GM21786 (cell line): ENCODE measurements at regions not wholly inside any gene's neighbourhood (a gene's known extent, or its start where the extent isn't known, plus 50 kb on each side); places are given as distances from the start of the nearest gene placed in this dataset.

Experiments used
- ATAC-seq: cut with Tn5 transposase; IDR thresholded peaks from one replicate; pipeline ENCODE4 v1.9.1; 2021; ENCODE audit not compliant: unreplicated experiment

DNA sequence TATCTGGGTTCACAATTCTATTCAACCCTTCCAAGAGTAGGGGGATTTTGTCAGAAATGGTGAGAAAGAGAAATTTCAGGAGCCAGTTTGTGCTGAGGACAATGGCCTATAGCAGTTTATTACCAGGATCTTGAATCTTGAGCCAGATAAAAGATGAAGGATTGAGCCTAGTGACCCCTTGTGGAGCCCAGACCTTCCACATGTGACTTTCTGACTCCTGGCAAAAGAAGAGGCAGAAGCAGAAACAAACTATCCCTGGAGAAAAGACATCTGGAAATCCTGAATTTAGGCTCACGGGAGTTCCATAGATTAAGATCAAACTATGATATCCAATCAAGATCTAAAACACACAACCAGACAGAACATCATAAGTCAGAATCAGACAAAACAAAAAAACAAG lies 60.9 kb upstream of the CHRM2 start:
- no peak for ATAC-seq

DNA sequence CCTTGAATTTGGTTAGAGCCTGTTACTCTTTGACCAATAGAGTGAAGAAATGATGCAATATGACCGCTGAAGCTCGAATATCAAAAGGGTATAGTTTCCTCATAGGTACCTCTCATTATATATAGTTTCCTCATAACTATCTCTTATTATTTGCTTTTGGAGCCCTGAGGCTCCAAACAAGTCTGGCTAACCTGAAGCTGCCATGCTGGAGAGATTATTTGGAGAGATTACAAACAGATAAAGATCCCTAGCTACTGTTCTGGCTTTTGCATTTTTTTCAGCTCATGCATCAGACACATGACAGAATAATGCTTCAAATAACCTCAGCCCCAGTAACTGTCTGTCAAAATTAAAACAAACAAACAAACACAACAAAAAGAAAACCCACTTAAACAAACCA lies 65.4 kb upstream of the CHRM2 start:
- ATAC-seq, result no peak

DNA sequence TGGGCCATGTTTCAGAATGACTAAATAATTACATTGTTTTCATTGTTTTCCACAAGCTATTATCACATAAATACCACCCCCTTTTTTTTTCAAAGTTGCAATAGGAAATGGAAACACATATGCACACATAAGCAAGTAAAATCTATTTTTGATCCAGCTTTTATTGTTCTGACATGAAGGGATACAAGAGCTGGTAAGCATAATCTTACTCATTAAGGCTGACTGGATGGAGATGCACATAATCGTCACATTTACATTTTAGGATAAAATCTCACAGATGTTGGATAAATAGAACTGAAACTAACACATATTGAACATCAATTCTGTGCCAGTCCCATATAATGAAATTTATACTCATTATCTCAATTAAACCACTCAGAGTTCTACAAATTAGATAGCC lies 84.5 kb upstream of the CHRM2 start:
- ATAC-seq, result no peak

DNA sequence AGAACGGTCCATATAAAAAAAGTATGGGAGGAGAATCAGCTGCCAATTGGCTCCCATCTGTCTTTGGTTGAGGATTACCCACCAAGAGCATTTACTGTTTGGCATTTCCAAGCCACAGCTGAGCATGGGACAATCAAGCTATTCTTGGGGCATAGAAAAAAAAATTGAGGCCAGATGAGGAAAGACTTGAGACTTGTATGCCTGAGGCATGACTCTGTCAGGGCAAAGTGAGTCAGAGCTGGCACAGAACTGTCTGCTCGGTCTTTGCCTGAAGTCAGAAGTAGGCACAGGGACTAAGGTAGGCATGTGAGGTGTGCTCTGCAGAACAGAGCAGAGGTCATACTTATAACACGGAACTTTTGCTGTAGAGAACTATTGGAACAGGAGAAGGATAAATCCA lies 126.5 kb upstream of the CHRM2 start:
- ATAC-seq, result no peak

DNA sequence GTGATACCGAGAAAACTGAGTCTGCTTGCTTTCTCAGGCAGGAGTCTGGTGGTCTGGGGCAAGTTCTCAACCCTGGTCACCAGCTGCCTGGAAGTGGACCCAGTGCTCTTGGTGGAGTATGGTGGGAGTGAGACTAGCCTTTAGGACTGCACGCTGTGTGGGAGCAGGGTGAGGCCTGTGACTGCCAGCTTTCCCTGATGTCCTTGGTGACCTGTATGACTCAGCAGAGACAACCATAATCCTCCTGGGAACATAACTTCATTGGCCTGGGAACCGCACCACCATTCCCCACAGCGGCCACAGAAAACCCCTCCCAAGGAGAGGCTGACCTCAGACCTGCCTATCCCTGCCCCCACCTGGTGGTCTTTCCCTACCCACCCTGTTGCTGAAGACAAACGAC lies 139.5 kb upstream of the CHRM2 start:
- no peak for ATAC-seq

DNA sequence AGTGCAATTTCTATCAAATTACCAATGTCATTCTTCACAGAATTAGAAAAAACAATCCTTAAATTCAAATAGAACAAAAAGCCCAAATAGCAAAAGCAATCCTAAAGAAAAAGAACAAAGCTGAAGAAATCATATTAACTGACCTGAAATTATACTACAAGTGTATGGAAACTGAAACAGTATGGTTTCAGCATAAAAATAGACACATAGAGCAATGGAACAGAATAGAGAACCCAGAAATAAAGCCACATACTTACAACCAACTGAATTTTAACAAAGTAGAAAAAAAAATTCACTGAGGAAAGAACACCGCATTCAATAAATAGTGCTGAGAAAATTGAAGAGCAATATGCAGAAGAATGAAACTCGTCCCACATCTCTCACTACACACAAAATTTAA lies 142.0 kb upstream of the CHRM2 start:
- no peak for ATAC-seq

DNA sequence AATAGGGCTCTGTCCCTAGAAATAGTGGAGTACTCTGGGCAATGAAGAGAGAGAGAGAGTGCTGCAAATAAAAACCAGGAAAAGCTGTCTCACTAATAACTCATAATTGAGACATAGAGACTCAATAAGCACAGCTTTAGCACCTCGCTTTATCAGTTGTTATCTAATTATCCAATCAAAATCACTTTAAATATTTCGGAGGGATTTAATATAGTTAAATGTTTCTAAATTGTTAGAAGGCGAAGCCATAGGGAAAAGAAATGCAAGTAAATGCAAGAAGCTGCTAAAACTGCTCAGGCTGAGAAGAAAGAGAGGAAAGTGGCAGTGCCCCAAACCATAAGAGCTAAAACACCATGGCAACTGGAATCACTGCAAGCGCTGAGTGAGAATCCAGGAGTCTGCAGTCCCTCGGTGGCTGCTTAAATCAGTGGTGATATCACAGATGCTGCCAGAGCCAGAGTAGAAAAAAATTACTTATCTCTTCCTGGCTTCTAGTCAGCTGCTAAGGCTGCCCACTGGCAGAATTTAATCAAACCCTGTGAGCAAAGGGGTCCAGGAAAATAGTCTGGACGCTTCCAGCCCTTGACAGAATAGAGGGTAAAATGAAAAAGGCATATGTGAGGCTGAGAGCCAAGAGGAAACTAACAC lies 150.4 kb upstream of the CHRM2 start:
- no peak for ATAC-seq

DNA sequence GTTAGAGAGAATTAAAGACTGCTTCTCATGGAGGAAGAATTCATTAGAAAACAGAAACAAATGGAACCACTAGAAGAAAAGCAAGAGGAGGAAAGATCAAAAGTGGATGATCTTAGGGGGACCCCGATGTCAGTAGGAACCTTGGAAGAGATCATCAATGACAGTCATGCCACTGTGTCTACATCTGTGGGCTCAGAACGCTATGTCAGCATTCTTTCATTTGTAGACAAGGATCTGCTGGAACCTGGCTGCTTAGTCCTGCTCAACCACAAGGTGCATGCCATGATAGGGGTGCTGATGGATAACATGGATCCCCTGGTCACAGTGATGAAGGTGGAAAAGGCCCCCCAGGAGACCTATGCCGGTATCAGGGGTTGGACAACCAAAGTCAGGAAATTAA lies 154.4 kb upstream of the CHRM2 start:
- ATAC-seq, result no peak

DNA sequence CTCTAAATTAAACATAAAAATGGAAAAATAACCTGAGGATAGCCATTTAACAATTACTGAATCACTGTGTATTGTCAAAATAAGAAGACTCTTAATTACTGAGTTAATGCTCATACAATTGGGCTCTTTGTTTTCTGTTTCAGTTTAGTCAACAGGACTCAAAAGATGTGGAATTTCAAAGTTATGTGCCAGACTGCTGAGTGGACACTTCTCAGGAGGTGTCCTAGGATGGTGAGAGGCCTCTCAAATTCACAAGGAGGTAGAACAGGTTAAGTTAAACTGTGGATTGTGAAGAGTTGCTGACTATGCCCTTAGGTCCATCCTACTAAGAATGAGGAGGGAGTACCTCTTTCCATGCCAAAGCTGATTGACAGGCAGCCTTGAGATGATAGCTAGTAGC lies 157.7 kb upstream of the CHRM2 start:
- no peak for ATAC-seq

DNA sequence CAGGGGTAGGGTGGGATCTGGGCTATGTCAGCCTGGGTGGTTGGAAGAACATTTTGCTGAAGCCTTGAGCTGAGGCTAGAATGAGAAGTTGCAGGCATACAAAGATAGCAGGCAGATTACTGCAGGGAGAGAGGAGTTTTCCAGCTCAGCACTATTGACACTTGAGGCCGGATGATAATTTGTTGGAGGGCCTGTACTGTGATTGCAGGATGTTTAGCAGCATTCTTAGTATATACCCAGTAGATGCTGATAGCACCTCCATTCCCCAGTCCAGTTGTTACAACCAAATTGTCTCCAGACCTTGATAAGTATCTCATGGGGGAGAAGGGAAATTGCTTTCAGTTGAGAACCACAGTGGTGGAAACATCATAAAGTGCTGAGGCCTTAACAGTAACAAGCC lies 158.6 kb upstream of the CHRM2 start:
- ATAC-seq, result no peak

DNA sequence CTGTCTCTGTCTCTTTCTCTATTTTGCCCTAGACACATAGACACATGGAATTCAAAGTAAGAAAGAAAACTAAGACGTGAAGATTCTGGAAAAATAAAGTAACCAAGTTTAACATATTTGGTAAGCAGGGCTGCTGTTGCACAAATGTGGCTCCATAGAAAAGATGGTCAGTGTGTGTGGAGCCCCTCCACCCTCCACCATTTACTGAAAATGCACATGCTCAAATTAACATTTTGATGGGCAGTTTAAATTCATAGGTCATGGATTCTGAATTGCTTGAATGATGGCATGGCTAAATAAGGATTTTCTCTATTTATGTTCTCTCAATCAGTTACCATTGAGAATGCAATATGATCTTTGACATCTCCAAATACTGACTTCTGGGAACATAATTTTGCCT lies 165.5 kb upstream of the CHRM2 start:
- no peak for ATAC-seq

DNA sequence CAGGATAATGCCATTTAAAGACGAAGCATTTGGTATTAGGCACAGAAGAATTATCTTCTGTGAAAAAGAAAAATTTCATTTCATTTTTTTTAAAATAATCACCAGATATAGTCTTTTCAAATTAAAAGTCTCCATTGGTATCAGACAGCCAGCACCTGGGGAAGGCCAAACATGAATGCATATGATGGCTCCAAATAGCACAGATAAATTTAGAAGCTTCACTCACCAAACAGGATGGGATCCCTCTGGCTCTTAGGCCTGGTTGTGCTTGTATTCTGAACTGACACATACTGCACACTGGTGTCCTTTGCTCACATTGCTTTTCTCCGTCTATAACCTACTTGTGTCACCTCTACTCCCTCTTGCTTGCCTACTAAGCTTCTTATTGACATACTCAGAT lies 169.5 kb upstream of the CHRM2 start:
- no peak for ATAC-seq

DNA sequence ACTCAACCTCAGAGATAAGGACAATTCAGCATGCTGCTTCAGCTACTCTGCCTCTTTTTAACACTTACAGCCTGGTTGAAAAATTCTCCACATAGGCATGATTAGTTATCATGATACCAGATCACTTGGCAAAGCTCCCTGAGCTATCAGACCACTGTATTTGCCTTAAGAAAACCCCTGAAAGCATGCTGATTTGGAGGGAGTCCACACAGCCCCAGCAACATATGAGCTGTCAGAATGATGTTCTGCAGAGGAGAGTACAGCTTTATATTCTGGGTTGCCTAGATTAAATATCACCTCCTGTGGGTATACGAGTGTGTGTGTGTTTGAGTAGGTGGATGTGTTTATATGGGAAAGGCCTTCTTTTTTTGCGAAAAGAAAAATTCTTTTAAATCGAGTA lies 170.2 kb upstream of the CHRM2 start:
- no peak for ATAC-seq

DNA sequence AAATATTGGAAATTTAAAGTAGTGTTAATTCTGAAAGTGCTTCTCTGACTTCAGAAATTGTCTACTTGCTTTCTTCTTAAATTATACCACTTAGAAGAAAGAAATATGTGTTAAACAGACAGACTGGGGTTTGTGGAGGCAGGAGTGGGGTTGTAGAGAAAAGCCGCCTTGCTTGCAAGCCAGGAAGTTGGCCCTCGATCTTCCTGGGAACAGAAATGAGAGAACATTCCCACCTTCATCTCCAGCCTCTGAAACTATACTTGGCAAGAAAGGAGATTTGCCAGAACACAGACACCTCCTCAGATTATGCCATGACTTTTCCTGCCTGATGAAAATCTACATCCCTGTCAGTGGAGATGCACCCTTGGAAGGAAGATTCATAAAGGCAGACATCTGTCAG lies 171.2 kb upstream of the CHRM2 start:
- no peak for ATAC-seq

DNA sequence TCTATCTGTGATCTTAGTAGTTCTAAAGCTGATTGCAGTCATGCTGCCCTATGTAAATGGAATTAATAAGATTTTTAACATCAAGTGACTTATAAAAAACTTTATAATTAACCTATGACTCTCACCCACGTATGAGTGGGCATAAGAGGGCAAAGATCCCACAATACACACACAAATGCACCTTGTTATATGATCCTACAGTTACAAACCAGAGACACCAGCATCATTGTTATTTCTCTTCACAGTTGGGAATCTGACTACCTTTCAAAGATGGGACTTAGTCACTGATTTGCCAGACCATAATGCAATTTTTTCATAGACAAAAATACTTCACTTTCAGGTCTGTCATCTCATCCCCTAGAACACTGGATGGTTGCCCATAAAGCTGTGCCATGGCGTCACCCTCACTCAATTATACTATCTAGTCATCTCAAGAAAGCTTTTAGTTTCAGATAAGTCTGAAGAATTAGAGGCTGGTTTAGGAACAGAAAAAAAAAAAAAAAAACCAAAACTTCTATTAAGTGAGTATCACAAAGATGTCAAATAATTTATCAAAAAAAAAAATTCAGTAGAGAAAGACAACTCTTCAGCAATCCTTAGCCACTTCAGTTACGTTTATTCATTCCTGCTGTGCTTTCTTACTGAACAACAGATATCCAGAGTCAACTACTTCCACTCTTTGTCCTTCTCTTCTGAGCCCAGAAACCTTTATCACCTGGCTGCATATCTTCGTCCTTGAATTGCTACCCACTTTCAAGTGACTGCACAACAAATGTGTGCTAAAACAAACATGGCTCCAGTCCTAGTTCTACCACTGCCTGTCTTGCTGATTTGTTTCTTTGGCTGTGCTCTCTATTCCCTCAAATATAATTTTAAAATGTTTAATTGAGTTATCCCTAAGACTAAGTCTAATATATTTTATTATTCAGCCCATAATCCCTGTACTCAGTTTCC lies 175.0 kb upstream of the CHRM2 start:
- ATAC-seq, result no peak

DNA sequence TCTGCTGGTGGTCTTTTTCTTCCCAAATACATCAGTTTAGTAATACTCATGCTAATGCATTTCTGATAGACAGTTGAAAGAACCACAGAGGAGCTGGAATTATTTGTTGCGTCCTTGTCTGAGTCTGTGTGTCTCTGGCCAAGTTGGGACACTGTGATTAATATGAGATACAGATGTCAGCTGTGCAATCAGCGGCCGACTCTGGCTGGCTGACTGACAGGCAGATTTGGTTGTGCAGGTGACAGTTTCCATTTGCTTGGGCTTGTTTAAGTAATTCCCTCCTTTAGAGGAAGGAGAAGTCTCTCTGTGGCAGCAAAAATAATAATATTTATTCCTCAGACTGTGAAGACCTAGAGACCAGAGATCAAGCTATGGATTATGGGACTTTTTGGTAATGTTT lies 176.2 kb upstream of the CHRM2 start:
- ATAC-seq, result no peak

DNA sequence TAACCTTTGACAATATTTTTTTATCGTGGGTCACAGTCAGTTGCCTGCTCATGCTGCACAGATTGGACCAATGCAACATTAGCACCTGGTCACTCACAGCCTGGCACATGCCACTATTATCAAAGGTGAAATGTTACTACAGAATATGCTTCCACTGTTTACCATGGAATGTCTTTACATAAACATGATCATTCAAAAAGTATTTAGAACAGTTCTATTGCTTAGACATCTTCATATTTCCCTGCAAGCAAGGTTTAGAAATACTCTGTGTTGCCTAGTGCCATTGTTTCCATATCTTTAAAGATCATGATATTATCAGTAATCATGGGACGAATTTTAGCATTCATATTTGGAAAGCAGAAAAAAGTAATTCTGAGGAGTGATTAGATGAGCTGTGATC lies 179.9 kb upstream of the CHRM2 start:
- ATAC-seq, result no peak

DNA sequence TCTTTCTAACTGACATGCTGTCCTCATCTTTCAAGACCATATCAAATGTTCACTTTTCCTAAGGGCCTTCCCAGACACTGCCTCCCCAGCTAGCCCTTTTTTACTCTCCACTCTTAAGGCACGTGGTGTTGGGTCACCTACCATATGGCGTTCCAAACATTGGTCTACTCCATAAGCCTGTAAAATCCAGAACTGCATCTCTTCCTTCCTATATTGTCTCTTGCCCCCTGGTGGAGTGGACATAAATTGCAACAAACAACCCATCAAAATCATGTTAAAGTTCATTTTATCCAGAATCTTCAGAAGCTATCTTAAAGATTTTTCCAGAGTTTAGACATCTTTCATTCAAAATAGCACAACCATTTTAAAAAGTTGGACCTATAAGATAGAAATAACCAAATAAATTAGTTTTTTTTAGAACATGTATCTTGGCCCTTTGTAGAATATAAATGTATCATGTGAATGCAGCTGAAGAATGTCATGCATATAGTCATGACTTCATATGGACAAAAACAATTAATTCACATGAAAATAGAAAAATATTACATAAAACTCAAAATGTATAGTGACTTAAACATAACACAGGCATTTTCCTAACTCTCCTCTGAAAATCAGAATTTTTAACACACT lies 180.6 kb upstream of the CHRM2 start:
- no peak for ATAC-seq

DNA sequence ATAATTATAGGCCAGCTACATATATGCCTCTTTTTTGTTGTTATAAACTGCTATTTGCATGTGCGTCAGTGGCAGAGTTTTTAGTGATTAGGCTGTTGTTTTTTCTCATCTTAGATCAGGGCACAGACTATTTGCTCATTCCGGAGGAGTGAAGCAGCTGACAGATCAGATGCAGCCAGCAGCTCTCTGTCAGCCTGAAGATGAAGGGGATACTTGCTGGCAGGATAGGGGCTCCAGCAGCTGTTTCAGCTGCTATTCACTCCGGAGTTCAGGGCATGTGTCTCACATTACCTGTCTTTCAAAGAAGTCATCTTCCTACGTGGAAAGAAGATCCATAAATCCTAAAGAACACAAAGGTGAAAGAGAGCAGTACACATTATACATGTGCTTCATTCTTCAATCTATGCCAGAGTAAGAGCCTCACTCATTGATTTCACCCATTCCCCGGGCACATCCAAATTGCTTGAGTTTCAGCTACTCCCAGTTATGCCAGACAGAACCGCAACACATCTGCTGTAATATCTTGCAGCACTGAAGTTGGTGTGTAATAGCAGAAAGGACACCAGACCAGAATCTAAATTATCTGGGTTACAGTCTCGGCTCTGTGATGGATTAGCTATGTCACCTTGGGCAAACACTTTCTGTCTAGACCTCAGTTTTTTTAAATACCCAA lies 182.8 kb upstream of the CHRM2 start:
- ATAC-seq, result no peak

DNA sequence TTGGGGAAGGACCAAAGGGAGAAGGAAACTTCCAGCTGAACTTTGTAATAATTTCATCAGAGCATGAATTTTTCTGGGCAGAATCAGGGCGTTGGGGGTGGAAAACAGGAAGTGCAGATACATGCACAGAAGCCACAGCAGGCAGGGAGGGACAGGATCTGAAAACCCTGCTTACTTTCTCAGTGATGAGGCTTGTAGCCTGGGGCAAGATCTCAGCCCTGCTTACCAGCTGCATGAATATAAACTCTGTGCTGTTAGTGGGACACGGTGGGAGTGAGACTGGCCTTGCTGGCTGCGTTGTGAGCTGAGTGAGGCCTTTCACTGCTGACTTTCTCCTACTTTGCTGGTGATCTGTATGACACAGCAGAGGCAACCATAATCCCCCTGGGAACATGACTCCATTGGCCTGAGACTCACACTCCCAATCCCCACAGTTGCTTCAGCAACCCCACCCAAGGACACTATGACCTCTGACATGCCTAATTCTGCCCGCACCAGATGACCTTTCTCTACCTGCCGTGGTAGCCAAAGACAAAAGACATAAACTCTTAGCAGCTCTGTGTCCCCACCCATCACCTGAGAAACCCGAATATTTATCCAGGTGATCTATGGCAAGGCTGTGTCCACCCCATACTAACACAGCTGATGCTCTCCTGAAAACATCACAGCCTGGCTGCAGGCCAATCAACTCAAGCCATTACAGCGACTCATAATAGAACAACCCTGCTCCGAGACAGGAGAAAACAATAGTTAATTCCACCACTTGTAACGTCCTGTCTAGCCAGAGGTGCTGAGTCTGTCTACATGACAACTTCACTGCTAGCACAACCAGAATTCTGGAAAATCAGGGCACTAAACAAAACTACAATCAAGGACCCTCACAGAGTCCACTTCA lies 190.7 kb upstream of the CHRM2 start:
- ATAC-seq, result peak; percentile 63

DNA sequence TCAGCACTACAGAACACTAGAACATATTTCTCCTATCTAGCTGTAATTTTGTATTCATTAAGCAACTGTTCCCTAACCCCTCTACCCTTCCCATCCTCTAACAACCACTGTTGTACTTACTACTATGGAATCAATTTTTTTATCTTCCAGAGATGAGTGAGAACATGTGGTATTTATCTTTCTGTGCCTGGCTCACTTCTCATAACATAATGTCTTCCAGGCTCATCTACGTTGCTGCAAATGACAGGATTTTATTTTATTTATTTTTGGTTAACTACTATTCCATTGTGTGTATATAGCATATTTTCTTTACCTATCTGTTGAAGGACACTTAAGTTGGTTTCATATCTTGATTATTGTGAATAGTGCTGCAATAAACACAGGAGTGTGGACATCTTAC lies 200.9 kb upstream of the CHRM2 start:
- no peak for ATAC-seq
